Choroid plexus epithelial cell (primary cell): ENCODE measurements at regions not wholly inside any gene's neighbourhood (a gene's known extent, or its start where the extent isn't known, plus 50 kb on each side); places are given as distances from the start of the nearest gene placed in this dataset.
"Not testable (repeated sequence)": the region's sequence is repeated elsewhere in the genome, so short reads cannot be mapped to it uniquely, and the experiment has no call there.

Experiments used
- DNase-seq: peaks from one replicate; pipeline ENCODE4 v3.0.0-alpha.2; 2010; ENCODE audit warnings: low read depth
- H3K4me3 ChIP-seq: 2 replicates; pipeline ENCODE4 v1.5.1; 2011; ENCODE audit warnings: low read depth, mild to moderate bottlenecking, control low read depth, low read length, moderate library complexity
- TF ChIP-seq, protein P1 (sequence below): conservative IDR thresholded peaks from 2 replicates; pipeline ENCODE4 v1.5.1; 2011; ENCODE audit warnings: low read depth, mild to moderate bottlenecking, control low read depth, inconsistent platforms, low read length, moderate library complexity

DNA sequence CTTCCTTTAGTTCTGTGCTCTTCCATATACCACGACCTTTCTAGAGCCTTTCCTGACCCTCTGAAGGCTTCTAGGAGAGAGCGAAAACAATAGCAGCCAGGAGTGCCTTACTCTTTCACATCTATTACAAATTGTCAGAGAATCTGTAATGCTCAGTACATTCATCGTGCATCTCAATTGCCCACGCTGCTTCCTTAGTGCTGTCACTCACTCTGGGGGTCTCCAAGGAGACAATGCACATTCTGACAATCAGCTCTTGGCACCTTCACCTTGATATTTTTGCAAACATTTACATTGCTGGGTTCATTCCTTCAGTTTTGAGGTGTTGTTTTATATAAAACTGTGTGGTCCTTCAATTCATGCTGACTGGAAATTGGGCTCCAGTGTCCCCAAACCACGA lies 110.1 kb upstream of the GPR101 start:
- H3K4me3 ChIP-seq, result no peak overlapping the region
- TF ChIP-seq, protein P1, sequence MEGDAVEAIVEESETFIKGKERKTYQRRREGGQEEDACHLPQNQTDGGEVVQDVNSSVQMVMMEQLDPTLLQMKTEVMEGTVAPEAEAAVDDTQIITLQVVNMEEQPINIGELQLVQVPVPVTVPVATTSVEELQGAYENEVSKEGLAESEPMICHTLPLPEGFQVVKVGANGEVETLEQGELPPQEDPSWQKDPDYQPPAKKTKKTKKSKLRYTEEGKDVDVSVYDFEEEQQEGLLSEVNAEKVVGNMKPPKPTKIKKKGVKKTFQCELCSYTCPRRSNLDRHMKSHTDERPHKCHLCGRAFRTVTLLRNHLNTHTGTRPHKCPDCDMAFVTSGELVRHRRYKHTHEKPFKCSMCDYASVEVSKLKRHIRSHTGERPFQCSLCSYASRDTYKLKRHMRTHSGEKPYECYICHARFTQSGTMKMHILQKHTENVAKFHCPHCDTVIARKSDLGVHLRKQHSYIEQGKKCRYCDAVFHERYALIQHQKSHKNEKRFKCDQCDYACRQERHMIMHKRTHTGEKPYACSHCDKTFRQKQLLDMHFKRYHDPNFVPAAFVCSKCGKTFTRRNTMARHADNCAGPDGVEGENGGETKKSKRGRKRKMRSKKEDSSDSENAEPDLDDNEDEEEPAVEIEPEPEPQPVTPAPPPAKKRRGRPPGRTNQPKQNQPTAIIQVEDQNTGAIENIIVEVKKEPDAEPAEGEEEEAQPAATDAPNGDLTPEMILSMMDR, result no peak
- no peak for DNase-seq

DNA sequence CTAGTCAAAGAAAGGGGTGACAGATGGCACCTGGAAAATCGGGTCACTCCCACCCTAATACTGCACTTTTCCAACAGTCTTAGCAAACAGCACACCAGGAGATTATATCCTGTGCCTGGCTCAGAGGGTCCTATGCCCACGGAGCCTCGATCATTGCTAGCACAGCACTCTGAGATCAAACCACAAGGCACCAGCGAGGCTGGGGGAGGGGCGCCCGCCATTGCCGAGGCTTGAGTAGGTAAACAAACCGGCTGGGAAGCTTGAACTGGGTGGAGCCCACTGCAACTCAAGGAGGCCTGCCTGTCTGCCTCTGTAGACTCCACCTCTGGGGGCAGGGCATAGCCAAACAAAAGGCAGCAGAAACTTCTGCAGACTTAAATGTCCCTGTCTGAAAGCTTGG lies 88.9 kb upstream of the GPR101 start:
- DNase-seq, H3K4me3 ChIP-seq: not testable (repeated sequence)

DNA sequence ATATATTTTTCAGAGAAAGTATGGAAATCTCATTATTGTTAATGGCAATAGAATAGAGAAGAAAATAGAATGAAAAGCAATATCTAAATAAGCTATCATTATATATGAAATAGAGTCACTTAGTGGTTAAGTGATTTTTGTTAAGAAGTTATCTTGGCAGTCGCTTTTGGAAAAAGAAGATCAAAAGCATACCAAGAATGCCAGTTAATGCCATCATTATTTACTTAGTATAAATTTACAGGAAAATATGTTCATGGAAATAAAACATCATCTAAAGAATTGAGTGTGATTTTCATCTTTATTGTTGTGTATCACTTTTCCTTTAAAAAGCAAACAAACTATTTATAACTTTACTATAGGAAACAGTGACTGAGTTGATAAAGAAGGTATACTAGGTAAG lies 85.3 kb upstream of the GPR101 start:
- TF ChIP-seq, protein P1, result no peak
- H3K4me3 ChIP-seq, result no peak overlapping the region
- DNase-seq, result no peak

DNA sequence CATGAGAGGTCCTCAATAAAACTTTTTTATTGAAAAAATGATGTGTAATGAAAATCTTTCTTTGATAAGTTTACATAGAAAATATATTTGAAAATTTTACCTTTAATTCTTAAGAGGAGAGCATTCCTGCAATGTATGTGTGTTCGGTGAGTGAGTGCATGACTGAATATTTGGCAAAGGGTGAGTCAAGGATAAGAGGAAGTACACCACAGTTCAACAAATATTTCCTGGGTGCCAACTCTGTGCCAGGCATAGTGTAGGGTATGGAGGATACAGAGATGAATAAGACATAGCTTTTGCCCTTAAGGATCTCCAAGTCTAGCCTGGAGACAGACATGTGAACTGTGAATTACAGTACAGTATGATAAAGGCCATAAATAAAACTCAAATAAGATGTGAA lies 84.7 kb upstream of the GPR101 start:
- DNase-seq, result no peak
- TF ChIP-seq, protein P1, result no peak
- no peak overlapping the region for H3K4me3 ChIP-seq

DNA sequence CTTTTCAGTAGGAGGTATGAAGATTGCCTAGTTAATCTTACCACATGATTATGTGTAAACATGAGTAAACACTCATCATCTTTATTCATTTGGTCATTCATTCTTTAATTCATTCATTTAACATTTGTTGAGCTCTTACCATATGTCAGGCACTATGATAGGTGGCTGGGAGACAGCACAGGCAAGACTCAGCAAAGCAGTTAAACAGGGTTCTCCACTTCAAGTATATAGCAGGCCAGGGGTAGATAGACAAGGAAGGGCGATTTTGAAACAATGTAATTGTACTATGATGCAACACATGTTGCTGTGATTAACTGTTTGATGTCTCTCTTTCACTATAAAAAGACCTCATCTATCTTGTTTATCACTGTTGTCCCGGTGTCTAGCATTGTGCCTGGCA lies 84.3 kb upstream of the GPR101 start:
- H3K4me3 ChIP-seq, result no peak overlapping the region
- TF ChIP-seq, protein P1, result no peak
- no peak for DNase-seq

DNA sequence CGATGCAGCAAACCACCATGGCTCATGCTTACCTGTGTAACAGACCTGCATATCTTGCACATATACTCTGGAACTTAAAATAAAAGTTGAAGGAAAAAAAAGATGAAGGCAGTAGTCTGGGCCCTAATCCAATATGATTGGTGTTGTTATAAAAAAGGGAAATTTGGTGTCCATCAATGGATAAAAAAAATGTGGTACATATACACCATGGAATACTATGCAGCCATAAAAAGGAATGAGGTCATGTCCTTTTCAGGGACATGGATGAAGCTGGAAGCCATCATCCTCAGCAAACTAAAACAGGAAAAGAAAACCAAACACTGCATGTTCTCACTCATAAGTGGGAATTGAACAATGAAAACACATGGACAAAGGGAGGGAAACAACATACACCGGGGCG lies 74.1 kb upstream of the GPR101 start:
- H3K4me3 ChIP-seq, DNase-seq: not testable (repeated sequence)

DNA sequence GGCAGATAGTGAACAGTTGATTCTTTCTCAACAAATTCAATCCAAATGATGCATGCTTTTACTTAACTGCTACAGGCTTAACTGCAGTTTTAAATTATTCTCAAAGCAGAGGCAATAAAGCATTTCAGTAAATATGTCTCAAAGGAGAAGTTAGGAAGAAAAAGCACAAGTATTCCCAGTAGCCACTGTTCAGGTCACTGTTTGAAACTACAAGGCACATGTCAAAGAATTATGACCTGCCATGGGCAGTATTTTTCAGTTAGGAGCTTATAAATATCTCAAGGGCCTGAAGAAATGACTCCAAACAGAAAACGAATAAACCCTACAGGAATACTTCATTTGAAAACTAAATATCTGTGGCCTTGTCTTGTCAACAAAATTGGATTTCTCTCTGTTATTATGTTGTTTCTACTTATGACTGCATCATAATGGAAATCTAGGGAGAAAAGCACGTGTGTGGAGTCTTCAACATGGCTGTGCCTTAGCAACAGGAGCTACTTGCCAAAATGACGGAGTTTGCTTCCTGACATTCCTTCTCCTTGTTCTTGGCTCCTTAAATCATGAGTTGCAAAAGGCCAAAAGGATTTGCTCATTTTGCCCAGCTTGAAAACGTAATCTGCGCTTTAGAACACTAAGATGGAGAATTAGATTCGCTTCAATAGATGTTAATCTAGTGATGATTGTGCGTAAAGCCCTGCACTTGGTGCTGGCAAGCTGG lies 67.6 kb upstream of the GPR101 start:
- no peak overlapping the region for H3K4me3 ChIP-seq
- no peak for DNase-seq
- TF ChIP-seq, protein P1, result no peak
